ENCODE measurements at regions not wholly inside any gene's neighbourhood (a gene's known extent, or its start where the extent isn't known, plus 50 kb on each side); places are given as distances from the start of the nearest gene placed in this dataset.

DNA sequence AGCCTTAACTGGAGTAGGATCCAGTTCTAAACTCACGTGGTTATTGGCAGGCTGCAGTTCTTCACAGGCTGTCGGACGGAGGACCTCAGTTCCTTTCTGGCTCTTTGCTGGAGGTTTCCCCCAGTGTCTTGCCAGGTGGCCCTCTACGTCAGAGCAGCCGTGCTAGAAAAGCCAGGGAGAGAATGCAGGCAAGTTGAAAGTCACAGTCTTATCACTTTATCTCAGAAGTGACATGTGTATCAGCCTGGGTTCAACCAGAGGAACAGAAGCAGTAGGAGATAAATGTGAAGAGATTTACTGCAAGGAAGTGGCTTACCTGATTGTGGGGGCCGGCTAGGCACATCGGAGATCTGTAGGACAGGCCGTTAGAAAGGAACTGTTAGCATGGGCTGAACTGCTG lies 125.3 kb upstream of the BNIP2 start:
- H3K9ac ChIP-seq (ENCODE audit: low read length) = no peak overlapping the region
- intact Hi-C loops (cut with micrococcal nuclease) = no loop called here
- no peak for TF ChIP-seq EZH2 (IDR thresholded peaks at IDR 0.05; ENCODE audit: borderline replicate concordance, insufficient read depth, low read depth, low read length, poor library complexity, severe bottlenecking)
- TF ChIP-seq, protein P1, sequence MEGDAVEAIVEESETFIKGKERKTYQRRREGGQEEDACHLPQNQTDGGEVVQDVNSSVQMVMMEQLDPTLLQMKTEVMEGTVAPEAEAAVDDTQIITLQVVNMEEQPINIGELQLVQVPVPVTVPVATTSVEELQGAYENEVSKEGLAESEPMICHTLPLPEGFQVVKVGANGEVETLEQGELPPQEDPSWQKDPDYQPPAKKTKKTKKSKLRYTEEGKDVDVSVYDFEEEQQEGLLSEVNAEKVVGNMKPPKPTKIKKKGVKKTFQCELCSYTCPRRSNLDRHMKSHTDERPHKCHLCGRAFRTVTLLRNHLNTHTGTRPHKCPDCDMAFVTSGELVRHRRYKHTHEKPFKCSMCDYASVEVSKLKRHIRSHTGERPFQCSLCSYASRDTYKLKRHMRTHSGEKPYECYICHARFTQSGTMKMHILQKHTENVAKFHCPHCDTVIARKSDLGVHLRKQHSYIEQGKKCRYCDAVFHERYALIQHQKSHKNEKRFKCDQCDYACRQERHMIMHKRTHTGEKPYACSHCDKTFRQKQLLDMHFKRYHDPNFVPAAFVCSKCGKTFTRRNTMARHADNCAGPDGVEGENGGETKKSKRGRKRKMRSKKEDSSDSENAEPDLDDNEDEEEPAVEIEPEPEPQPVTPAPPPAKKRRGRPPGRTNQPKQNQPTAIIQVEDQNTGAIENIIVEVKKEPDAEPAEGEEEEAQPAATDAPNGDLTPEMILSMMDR (IDR thresholded peaks at IDR 0.05) = no peak
- POLR2A ChIA-PET = no interaction called here
- no peak overlapping the region for H3K4me3 ChIP-seq (ENCODE audit: control extremely low read depth in 1 of 5, extremely low read depth in 1 of 5, insufficient read depth in 1 of 5, low read depth in 2 of 5, low read length in 4 of 5)
- no peak overlapping the region for H2AFZ ChIP-seq (ENCODE audit: insufficient read depth, low read depth, low read length, poor library complexity, severe bottlenecking)
- H3K4me1 ChIP-seq (ENCODE audit: control insufficient read depth in 2 of 2, insufficient read depth in 2 of 2, low read length in 2 of 2) = no peaks in the 10 kb centered on the region
- Mint-ChIP-seq H3K9me3 (ENCODE audit: insufficient read depth) (no peaks in the 10 kb centered on the region), H3K27ac (no peak overlapping the region), H3K27me3 (peaks cover 34% of the 10 kb centered on the region), H3K4me1 (no peaks in the 10 kb centered on the region), H3K4me3 (no peak overlapping the region)
- no peaks in the 10 kb centered on the region for H4K20me1 ChIP-seq (ENCODE audit: control insufficient read depth, insufficient read depth, low read length, poor library complexity, severe bottlenecking)
- no peak overlapping the region for H3K4me2 ChIP-seq (replicated peaks; ENCODE audit: low read depth, low read length, poor library complexity, severe bottlenecking)
- H3K79me2 ChIP-seq (ENCODE audit: control insufficient read depth, insufficient read depth, low read length) = no peaks in the 10 kb centered on the region
- WGBS (ENCODE audit: insufficient coverage) = 54% methylated on average over 8 of the region's 8 CpGs
- CTCF ChIA-PET = interaction anchor here (0.5 kb wide), 1 partner anchor 313 kb away, joined by 3 read pairs; no protein-coding TSS in a partner anchor
- H3K9me3 ChIP-seq (ENCODE audit: control extremely low read depth in 1 of 3, control insufficient read depth in 2 of 3, insufficient read depth in 1 of 3, low read length in 2 of 3) = no peaks in the 10 kb centered on the region
- peaks cover 0 to 11% (median 4%) of the 10 kb centered on the region in 4 experiments for H3K27me3 ChIP-seq (replicated peaks in 1 of 4; ENCODE audit: control extremely low read depth in 1 of 4, control insufficient read depth in 3 of 4, insufficient read depth in 4 of 4, low read length in 3 of 4)
- ATAC-seq (ENCODE audit: low read depth) (no peak), DNase-seq (no peak)
- H3K27ac ChIP-seq (ENCODE audit: low read length in 2 of 2) = no peak overlapping the region
- H3K36me3 ChIP-seq (replicated peaks in 1 of 2; ENCODE audit: control extremely low read depth in 1 of 2, control insufficient read depth in 1 of 2, extremely low read depth in 1 of 2, insufficient read depth in 2 of 2, low read length in 1 of 2) = no peaks in the 10 kb centered on the region

- POLR2A ChIA-PET = interaction anchor here (0.6 kb wide), 1 partner anchor 1033 kb away, joined by 4 read pairs; no protein-coding TSS in a partner anchor
- H3K27ac Mint-ChIP-seq = no peak overlapping the region
Observed at GRCh38 chr15:59812889-59813288, 123.8 kb upstream of the BNIP2 start.

More at GRCh38 chr15:59812889-59813288, 123.8 kb upstream of the BNIP2 start:
- intact Hi-C loops (cut with micrococcal nuclease) = no loop called here
- H3K4me3 Mint-ChIP-seq = no peak overlapping the region
- TF ChIP-seq, protein P1 (IDR thresholded peaks at IDR 0.05) = no peak
- TF ChIP-seq EZH2 (IDR thresholded peaks at IDR 0.05; ENCODE audit: borderline replicate concordance, insufficient read depth, low read depth, low read length, poor library complexity, severe bottlenecking) = no peak
- CTCF ChIA-PET = no interaction called here
- H3K4me1 ChIP-seq (ENCODE audit: control insufficient read depth in 2 of 2, insufficient read depth in 2 of 2, low read length in 2 of 2) = no peaks in the 10 kb centered on the region
- no peak overlapping the region for H2AFZ ChIP-seq (ENCODE audit: insufficient read depth, low read depth, low read length, poor library complexity, severe bottlenecking)
- no peaks in the 10 kb centered on the region for H3K9me3 ChIP-seq (ENCODE audit: control extremely low read depth in 1 of 3, control insufficient read depth in 2 of 3, insufficient read depth in 1 of 3, low read length in 2 of 3)
- H3K4me3 ChIP-seq (ENCODE audit: control extremely low read depth in 1 of 5, extremely low read depth in 1 of 5, insufficient read depth in 1 of 5, low read depth in 2 of 5, low read length in 4 of 5) = no peak overlapping the region
- ATAC-seq (ENCODE audit: low read depth) (no peak), DNase-seq (no peak)
- H3K4me2 ChIP-seq (replicated peaks; ENCODE audit: low read depth, low read length, poor library complexity, severe bottlenecking) = no peak overlapping the region
- H3K9me3 Mint-ChIP-seq (ENCODE audit: insufficient read depth) = no peaks in the 10 kb centered on the region
- no peaks in the 10 kb centered on the region for H3K79me2 ChIP-seq (ENCODE audit: control insufficient read depth, insufficient read depth, low read length)
- WGBS (ENCODE audit: insufficient coverage) = no CpG with 5 or more reads among the region's 1 CpG
- H3K27me3 Mint-ChIP-seq = peaks cover 24% of the 10 kb centered on the region
- no peaks in the 10 kb centered on the region for H4K20me1 ChIP-seq (ENCODE audit: control insufficient read depth, insufficient read depth, low read length, poor library complexity, severe bottlenecking)
- H3K36me3 ChIP-seq (replicated peaks in 1 of 2; ENCODE audit: control extremely low read depth in 1 of 2, control insufficient read depth in 1 of 2, extremely low read depth in 1 of 2, insufficient read depth in 2 of 2, low read length in 1 of 2) = no peaks in the 10 kb centered on the region
- H3K27me3 ChIP-seq (replicated peaks in 1 of 4; ENCODE audit: control extremely low read depth in 1 of 4, control insufficient read depth in 3 of 4, insufficient read depth in 4 of 4, low read length in 3 of 4) = peaks cover 0 to 9% (median 4%) of the 10 kb centered on the region in 4 experiments
- H3K27ac ChIP-seq (ENCODE audit: low read length in 2 of 2) = no peak overlapping the region
- H3K4me1 Mint-ChIP-seq = no peaks in the 10 kb centered on the region
- no peak overlapping the region for H3K9ac ChIP-seq (ENCODE audit: low read length)
